Naive thymus-derived CD4-positive, alpha-beta T cell (primary cell): ENCODE measurements at regions not wholly inside any gene's neighbourhood (a gene's known extent, or its start where the extent isn't known, plus 50 kb on each side); places are given as distances from the start of the nearest gene placed in this dataset. TPM values are rescaled to one million over a fixed set of nuclear protein-coding genes. Genes with fewer than 3 reads are reported as not detected.

ENCODE experiments used
- ATAC-seq: fragments of 150-1000 bp; cut with Tn5 transposase; 2 replicates; pipeline ENCODE4 v1.10.0; 2021; ENCODE audit warnings: mild to moderate bottlenecking, moderate library complexity
- CTCF ChIA-PET: fragments of 350-600 bp; sonication (Branson Sonifier 250); formaldehyde crosslinking; loops from one replicate; lab custom pipeline; 2021; ENCODE audit warnings: antibody characterized with exemption; lab: Charles Lee
- POLR2A ChIA-PET: fragments of 350-600 bp; sonication (Branson Sonifier 250); formaldehyde crosslinking; loops from one replicate; lab custom pipeline; 2021; ENCODE audit warnings: antibody characterized with exemption, inconsistent platforms; lab: Charles Lee
- DNase-seq, 9 donors: peaks; one replicate each; pipeline versions ENCODE4 v3.0.0 to v3.0.0-alpha.2; 2020 to 2022; ENCODE audit warnings: mixed read lengths in 1 of 9
- H3K27ac ChIP-seq: one replicate; pipeline ENCODE4 v1.7.0; 2013; ENCODE audit warnings: mild to moderate bottlenecking, low read depth, low read length, moderate library complexity
- H3K27me3 ChIP-seq, 2 donors: one replicate each; pipeline ENCODE4 v1.7.0; 2013; ENCODE audit warnings: low read length in 2 of 2, mild to moderate bottlenecking in 2 of 2, moderate library complexity in 2 of 2; ENCODE audit not compliant: control insufficient read depth in 2 of 2, insufficient read depth in 2 of 2
- H3K36me3 ChIP-seq, 3 experiments: 1 replicate in 2 of 3; 2 replicates in 1 of 3; pipeline ENCODE4 v1.7.0; 2013; ENCODE audit warnings: low read length in 3 of 3, mild to moderate bottlenecking in 3 of 3, moderate library complexity in 1 of 3; ENCODE audit not compliant: insufficient read depth in 3 of 3, control insufficient read depth in 2 of 3
- H3K4me1 ChIP-seq, 2 donors: one replicate each; pipeline ENCODE4 v1.7.0; 2013; ENCODE audit warnings: low read length in 2 of 2, mild to moderate bottlenecking in 2 of 2, moderate library complexity in 1 of 2; ENCODE audit not compliant: control insufficient read depth in 2 of 2, insufficient read depth in 2 of 2
- H3K4me3 ChIP-seq: 2 replicates; pipeline ENCODE4 v1.7.0; 2013; ENCODE audit warnings: mild to moderate bottlenecking, low read length
- H3K9me3 ChIP-seq, 3 experiments: 1 replicate in 2 of 3; 2 replicates in 1 of 3; pipeline ENCODE4 v1.7.0; 2013; ENCODE audit warnings: low read length in 3 of 3; ENCODE audit not compliant: control insufficient read depth in 2 of 3
- H3K27ac Mint-ChIP-seq, 9 donors: one replicate each; pipeline ENCODE4 v1.8.0; 2020 to 2022; ENCODE audit warnings: mixed read lengths in 9 of 9, mild to moderate bottlenecking in 8 of 9, moderate library complexity in 5 of 9, inconsistent platforms in 2 of 9
- H3K27me3 Mint-ChIP-seq, 5 donors: one replicate each; pipeline ENCODE4 v1.8.0; 2021 to 2022; ENCODE audit warnings: mixed read lengths in 5 of 5, mild to moderate bottlenecking in 1 of 5
- H3K36me3 Mint-ChIP-seq, 5 donors: one replicate each; pipeline ENCODE4 v1.8.0; 2020 to 2022; ENCODE audit warnings: mixed read lengths in 5 of 5, mild to moderate bottlenecking in 3 of 5, inconsistent platforms in 1 of 5
- H3K4me1 Mint-ChIP-seq, 7 donors: one replicate each; pipeline ENCODE4 v1.8.0; 2020 to 2022; ENCODE audit warnings: mixed read lengths in 7 of 7, mild to moderate bottlenecking in 3 of 7, inconsistent platforms in 1 of 7
- H3K4me3 Mint-ChIP-seq, 10 donors: one replicate each; pipeline ENCODE4 v1.8.0; 2020 to 2022; ENCODE audit warnings: mild to moderate bottlenecking in 10 of 10, mixed read lengths in 10 of 10, moderate library complexity in 6 of 10, inconsistent platforms in 2 of 10
- H3K9me3 Mint-ChIP-seq, 11 donors: one replicate each; pipeline ENCODE4 v1.8.0; 2020 to 2022; ENCODE audit warnings: mixed read lengths in 11 of 11, mild to moderate bottlenecking in 4 of 11, inconsistent platforms in 1 of 11, moderate library complexity in 1 of 11
- intact Hi-C, 2 donors: fragments of 100-400 bp; cut with micrococcal nuclease; formaldehyde crosslinking; loops; one replicate each; pipeline ENCODE4 v1.15.1; 2023
- microRNA-seq: library from miRNA; unstranded; fragments of <30 nt; microRNA quantifications from one replicate; pipeline ENCODE4 v1.2.0, GENCODE V29; 2022; ENCODE audit warnings: borderline microRNAs expressed

- Mint-ChIP-seq H3K4me1 (peaks cover 6 to 67% (median 16%) of the 10 kb centered on the region in 7 donors), H3K27me3 (no peaks in the 10 kb centered on the region), H3K27ac (peak overlapping the region in 2 of 9 donors; percentile 45 to 58), H3K36me3 (peaks cover 0 to 48% (median 2%) of the 10 kb centered on the region in 5 donors), H3K9me3 (no peaks in the 10 kb centered on the region), H3K4me3 (no peak overlapping the region)
- Histone ChIP-seq H3K27me3 (no peaks in the 10 kb centered on the region), H3K36me3 (no peaks in the 10 kb centered on the region), H3K9me3 (no peaks in the 10 kb centered on the region), H3K4me1 (peaks cover 5 to 13% of the 10 kb centered on the region in 2 donors), H3K27ac (no peak overlapping the region), H3K4me3 (no peak overlapping the region)
- DNase-seq (no peak), ATAC-seq (peak; percentile 38)
- intact Hi-C loops: loop anchor here (5.0 to 10.0 kb wide), 3 partner anchors 72 to 137 kb away; no protein-coding TSS in a partner anchor
- ChIA-PET CTCF (interaction anchor here (0.6 to 1.1 kb wide), 2 partner anchors 73 to 135 kb away, joined by 3 read pairs; no protein-coding TSS in a partner anchor), POLR2A (interaction anchor here (0.7 kb wide), 1 partner anchor 224 kb away, joined by 3 read pairs; no protein-coding TSS in a partner anchor)
Measured at GRCh38 chr14:65359503-65359902, 53.0 kb upstream of the FUT8 start.

GRCh38 chr14:65360144-65360784 lies 52.3 kb upstream of the FUT8 start:
- Mint-ChIP-seq H3K27me3 (no peaks in the 10 kb centered on the region), H3K4me1 (peaks cover 6 to 62% (median 16%) of the 10 kb centered on the region in 7 donors), H3K9me3 (no peaks in the 10 kb centered on the region), H3K36me3 (peaks cover 0 to 54% (median 4%) of the 10 kb centered on the region in 5 donors), H3K27ac (no peak overlapping the region), H3K4me3 (no peak overlapping the region)
- no peak for DNase-seq
- Histone ChIP-seq H3K36me3 (no peaks in the 10 kb centered on the region), H3K9me3 (no peaks in the 10 kb centered on the region), H3K27me3 (no peaks in the 10 kb centered on the region), H3K4me3 (no peak overlapping the region), H3K27ac (no peak overlapping the region), H3K4me1 (peaks cover 5 to 13% of the 10 kb centered on the region in 2 donors)
- intact Hi-C loops: no loop called here
- ChIA-PET POLR2A (no interaction called here), CTCF (interaction anchor here (1.1 kb wide), 1 partner anchor 136 kb away, joined by 3 read pairs; no protein-coding TSS in a partner anchor)
- ATAC-seq: no peak

GRCh38 chr14:65361920-65362319 lies 50.6 kb upstream of the FUT8 start:
- H3K9me3 ChIP-seq: no peaks in the 10 kb centered on the region
- ChIA-PET CTCF (no interaction called here), POLR2A (no interaction called here)
- H3K9me3 Mint-ChIP-seq: no peaks in the 10 kb centered on the region
- no peaks in the 10 kb centered on the region for H3K36me3 ChIP-seq
- H3K4me3 Mint-ChIP-seq: no peak overlapping the region
- peaks cover 2 to 53% (median 8%) of the 10 kb centered on the region in 7 donors for H3K4me1 Mint-ChIP-seq
- intact Hi-C loops: no loop called here
- H3K27ac Mint-ChIP-seq: no peak overlapping the region
- DNase-seq (no peak), ATAC-seq (no peak)
- H3K27ac ChIP-seq: no peak overlapping the region
- H3K27me3 Mint-ChIP-seq: no peaks in the 10 kb centered on the region
- peaks cover 0 to 6% of the 10 kb centered on the region in 2 donors for H3K4me1 ChIP-seq
- no peaks in the 10 kb centered on the region for H3K27me3 ChIP-seq
- H3K36me3 Mint-ChIP-seq: peaks cover 0 to 46% (median 0%) of the 10 kb centered on the region in 5 donors
- no peak overlapping the region for H3K4me3 ChIP-seq

Small RNAs in the stretch of these regions (microRNA-seq; reads per million reads assigned to microRNA genes)
- not detected for gene MIR4708
